GM19324 (cell line): ENCODE measurements at regions not wholly inside any gene's neighbourhood (a gene's known extent, or its start where the extent isn't known, plus 50 kb on each side); places are given as distances from the start of the nearest gene placed in this dataset.
"Not testable (repeated sequence)": the region's sequence is repeated elsewhere in the genome, so short reads cannot be mapped to it uniquely, and the experiment has no call there.

Experiments used
- ATAC-seq: cut with Tn5 transposase; IDR thresholded peaks from one replicate; pipeline ENCODE4 v1.9.1; 2021; ENCODE audit warnings: mild to moderate bottlenecking, moderate library complexity; ENCODE audit not compliant: unreplicated experiment, low FRiP score

DNA sequence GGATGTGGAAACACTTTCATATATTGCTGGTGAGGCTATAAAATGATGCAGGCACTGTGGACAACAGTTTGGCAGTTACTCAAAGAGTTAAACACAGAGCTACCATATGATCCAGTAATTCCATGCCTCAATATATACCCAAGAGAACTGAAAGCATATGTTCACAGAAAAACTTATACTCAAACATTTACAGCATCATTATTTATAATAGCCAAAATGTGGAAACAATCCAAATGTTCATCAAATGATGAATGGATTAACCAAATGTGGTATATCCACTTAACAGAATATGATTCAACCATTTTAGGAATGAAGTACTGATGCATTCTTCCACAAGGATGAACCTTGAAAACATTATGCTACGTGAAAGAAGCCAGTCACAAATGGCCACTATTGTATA is 603.8 kb downstream of the IQCM start:
- no peak for ATAC-seq

- no peak for ATAC-seq
Observed at GRCh38 chr4:149203256-149204001, 612.2 kb downstream of the IQCM start.

DNA sequence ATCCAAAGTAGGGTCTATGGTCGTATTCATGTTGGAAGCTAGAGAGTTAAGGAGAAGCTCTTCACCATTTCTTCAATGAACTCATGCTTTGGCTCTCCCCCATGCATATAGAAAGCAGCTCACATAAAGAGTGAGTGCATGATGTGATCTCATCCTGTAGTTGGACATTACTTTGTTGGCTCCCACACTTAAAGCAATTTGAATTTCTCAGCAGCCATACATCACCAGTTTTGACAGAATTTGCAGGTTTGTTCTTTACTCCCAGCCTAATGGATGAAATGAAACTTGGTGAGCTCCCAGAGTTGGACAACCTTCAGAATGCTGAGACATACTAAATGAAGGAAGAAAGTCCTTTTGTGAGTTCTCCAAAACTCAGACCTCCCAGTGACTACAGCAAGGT is 613.5 kb downstream of the IQCM start:
- no peak for ATAC-seq

DNA sequence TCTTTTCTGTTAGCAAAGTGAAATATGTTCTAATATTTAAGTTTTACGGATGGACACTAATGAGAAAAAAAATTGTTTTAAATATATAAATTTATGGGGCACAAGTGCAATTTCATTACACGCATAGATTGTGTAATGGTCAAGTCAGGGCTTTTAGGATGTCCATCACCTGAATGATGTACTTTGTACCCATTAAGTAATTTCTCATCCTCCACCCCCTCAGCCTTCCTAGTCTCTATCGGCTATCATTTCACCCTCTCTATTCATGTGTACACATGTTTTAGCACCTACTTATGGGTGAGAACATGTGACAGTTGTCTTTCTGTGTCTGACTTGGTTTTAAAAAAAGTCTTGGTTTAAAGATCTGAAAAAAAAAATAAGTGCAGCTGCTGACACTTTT is 616.0 kb downstream of the IQCM start:
- ATAC-seq = no peak

- no peak for ATAC-seq
Observed at GRCh38 chr4:149194061-149194460, 621.6 kb downstream of the IQCM start.

DNA sequence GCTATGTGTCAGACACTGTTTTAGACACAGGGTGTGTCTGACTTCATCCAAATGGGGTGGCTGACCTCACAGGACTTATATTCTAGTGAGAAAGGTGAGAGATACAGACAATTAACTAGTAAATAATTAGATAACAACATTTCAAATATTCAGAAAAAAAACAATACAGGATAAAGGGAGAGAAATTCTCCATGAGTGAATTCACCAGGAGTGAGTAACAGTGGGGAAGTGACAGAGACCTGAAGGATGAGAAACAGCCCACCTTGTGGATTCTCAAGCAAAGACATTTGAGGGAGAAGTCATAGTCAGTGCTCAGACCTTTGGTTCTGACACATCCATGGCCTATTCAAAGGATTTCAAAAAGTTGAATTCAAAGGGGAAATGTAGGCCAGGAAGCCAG is 627.9 kb downstream of the IQCM start:
- ATAC-seq = no peak

GRCh38 chr4:149183638-149184037 is 632.0 kb downstream of the IQCM start:
- ATAC-seq = no peak

- ATAC-seq = not testable (repeated sequence)
Observed at GRCh38 chr4:149181459-149181858, 634.2 kb downstream of the IQCM start.

GRCh38 chr4:149176039-149176438 is 639.6 kb downstream of the IQCM start:
- ATAC-seq = no peak

- no peak for ATAC-seq
Observed at GRCh38 chr4:149175549-149175948, 640.1 kb downstream of the IQCM start.

DNA sequence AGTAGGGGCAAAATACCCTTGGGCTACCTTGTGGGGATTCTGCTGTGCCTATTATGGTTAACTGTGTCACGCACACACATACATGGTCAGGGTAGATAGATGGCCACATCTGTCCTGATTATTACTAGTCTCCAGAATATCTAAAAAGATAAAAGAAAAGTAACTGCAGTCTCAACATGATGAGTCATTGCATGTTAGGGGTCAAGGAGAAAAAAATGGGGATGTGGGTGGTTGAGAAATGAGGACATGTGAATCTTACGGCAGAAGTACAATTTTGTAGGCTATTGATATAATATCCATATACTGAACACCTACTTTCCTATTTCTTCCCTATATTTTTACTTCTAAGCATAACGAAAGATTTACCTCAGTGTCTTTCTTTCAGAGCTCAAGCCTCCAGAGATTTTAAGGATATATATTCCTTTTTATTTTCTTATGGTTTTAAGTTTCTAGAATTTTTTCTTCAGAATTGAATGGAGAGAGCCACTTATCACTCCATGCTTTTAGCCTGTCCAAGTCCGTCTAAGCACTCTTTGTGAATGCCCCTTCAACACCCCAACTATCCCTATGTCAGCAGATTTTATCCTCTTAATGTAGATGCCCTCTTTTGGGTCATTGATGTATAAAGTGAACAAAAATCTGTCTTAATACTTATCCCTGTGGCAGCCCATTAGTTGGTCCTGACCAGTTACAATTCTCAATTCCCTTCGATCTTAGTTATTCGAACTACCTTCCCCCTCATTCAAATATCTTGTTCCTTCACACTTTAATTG is 642.2 kb downstream of the IQCM start:
- ATAC-seq = no peak

DNA sequence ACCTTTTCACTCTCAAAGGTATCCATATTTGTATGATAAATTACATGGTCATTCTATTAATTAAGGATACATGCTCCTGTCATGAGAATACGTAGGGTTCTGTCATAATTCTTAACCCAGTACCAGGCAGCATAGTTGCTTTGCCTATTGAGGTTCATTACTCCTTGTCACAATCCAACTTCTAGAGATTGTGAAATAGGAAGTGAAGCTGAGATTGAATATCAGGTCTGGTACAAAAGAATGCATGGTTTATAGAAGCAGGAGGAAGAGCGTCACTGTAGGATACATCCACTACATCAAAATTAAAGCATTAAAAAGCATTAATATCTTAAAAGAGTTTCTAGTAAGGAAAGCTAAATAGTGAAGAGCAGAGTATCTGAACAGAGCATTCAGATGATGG is 647.0 kb downstream of the IQCM start:
- no peak for ATAC-seq

DNA sequence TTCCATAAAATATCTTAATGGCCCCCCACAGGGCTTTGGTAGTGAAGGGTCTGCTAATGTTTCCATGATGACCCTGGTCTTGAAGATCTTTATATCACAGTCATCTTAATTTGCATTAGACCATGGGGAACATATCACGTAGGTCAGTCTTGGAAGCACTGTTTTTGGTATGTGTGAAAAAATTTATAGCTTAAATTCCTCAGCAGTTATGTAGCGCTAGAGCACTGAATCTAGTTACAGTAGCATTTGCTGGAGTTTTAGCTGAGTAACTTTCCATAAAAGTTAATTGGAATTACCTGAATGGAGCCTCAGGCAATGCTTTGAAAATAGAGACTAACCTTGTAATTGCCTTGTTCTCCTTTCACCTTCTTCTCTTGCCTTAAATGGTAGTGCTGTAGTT is 648.8 kb downstream of the IQCM start:
- ATAC-seq = no peak

DNA sequence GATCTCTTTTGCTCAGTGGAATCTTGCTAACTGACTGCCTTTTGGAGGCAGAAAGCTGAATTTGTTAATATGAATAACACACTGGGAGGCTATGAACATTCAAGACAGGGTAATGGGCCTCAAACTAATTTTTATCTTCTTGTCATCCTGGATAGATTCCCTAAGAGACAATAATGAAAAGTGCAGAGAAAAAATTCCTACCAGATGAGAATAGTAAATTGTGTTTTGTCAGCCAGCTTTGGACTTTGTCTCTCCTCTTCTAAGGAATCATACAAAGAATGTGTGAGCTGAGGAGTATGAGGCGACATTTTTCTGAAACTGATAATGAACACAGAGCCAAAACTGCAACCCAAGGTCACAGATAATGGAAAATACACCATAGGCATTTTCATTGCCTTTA is 649.3 kb downstream of the IQCM start:
- no peak for ATAC-seq

DNA sequence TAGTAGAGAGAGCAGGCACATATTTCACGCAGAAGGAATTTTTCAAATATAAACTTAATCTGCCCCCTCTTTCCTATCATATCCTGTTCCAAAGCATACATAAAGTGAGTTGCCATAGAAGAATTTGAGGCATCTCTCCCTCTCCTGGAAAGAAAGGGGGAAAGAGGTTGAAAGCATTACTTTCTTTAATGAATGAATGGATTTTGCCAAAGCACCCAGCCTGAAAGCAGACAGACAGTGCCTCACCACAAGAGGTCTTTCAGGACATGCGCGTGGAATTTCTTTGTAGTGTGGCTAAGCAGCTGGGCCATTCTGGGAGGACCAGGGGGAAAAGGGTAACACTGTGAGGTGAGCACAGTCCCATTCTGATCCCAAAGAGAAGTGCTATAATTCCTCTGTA is 651.4 kb downstream of the IQCM start:
- no peak for ATAC-seq

GRCh38 chr4:149161247-149161646 is 654.4 kb downstream of the IQCM start:
- ATAC-seq = no peak

- no peak for ATAC-seq
Observed at GRCh38 chr4:149160370-149160769, 655.3 kb downstream of the IQCM start.

DNA sequence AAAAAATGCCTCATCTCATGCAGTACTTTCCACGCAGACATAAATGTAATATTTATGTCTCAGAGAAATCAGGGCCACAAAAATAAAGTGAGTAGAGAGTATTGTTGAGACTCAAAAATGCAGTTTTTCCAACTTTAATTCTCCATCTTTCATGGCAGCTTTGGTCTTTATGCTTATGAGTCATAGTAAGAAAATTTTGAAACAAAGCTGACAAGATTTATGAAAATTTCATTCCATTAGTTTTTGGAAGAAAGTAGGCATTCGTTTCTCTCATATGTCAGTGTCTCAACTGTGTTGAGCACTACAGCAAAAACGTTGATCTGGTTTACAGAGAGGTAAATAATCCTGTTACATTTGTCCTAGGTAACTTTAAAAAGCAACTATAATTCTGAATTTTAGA is 656.8 kb downstream of the IQCM start:
- no peak for ATAC-seq

DNA sequence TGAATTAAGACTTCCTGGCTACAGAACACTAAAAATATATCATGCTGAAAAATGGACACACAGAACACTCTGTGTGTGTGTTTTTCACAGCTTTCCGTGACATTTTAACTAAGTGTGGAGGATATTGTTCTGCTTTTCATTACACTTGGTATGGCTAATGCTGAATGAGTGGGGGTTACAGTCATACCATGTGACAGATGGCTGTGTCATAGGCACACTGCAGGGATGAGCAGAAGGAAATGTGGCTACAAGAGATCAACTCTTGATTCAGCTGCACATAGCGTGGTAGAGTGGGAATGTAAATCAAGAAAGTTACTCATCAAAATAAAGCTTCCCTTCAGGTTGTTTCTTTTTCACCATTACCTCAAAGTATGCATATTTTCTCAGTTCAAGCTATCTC is 669.8 kb downstream of the IQCM start:
- ATAC-seq = no peak

- no peak for ATAC-seq
Observed at GRCh38 chr4:149144060-149144459, 671.6 kb downstream of the IQCM start.

GRCh38 chr4:149141391-149141790 is 674.3 kb downstream of the IQCM start:
- no peak for ATAC-seq

GRCh38 chr4:149140841-149141240 is 674.8 kb downstream of the IQCM start:
- no peak for ATAC-seq
